ENCODE measurements at regions not wholly inside any gene's neighbourhood (a gene's known extent, or its start where the extent isn't known, plus 50 kb on each side); places are given as distances from the start of the nearest gene placed in this dataset.

- no peaks in the 10 kb centered on the region for H3K27me3 ChIP-seq (replicated peaks; ENCODE audit: insufficient read depth)
- H3K4me2 ChIP-seq (ENCODE audit: unreplicated experiment) = no peak overlapping the region
- H3F3A ChIP-seq (ENCODE audit: insufficient read depth) = no peaks in the 10 kb centered on the region
- H3K9me2 ChIP-seq (ENCODE audit: insufficient read depth) = no peaks in the 10 kb centered on the region
- TF ChIP-seq EZH2phosphoT487 (IDR thresholded peaks at IDR 0.05; ENCODE audit: insufficient read depth, low read depth) (no peak), EZH2 (IDR thresholded peaks at IDR 0.05; ENCODE audit: insufficient read depth, poor library complexity, severe bottlenecking) (no peak)
- whole genome bisulfite sequencing, 2 experiments (ENCODE audit: low coverage in 1 of 2, low lambda C conversion rate in 2 of 2, missing lambda C conversion rate in 2 of 2) = 25 to 32% methylated on average over 8 of the region's 8 CpGs
- in situ Hi-C loops (cut with MboI) = no loop called here
- no peak overlapping the region for H2AFZ ChIP-seq
- no peaks in the 10 kb centered on the region for H4K20me1 ChIP-seq (ENCODE audit: insufficient read depth)
- no peaks in the 10 kb centered on the region for H3K9me3 ChIP-seq (ENCODE audit: low read depth)
- no peak overlapping the region for H3K9ac ChIP-seq
- no peak overlapping the region for H3K4me3 ChIP-seq
- no peaks in the 10 kb centered on the region for H3K79me2 ChIP-seq (ENCODE audit: insufficient read depth)
- H3K4me1 ChIP-seq (ENCODE audit: insufficient read depth) = no peaks in the 10 kb centered on the region
- H3K27ac ChIP-seq = no peak overlapping the region
- H3K36me3 ChIP-seq (ENCODE audit: low read depth) = no peaks in the 10 kb centered on the region
- no peak for DNase-seq
Observed at GRCh38 chr10:123462246-123462645, 203.9 kb upstream of the GPR26 start.

- Histone ChIP-seq H3K9ac (no peak overlapping the region), H3K9me3 (ENCODE audit: low read depth) (no peaks in the 10 kb centered on the region), H3K4me1 (ENCODE audit: insufficient read depth) (no peaks in the 10 kb centered on the region), H3K36me3 (ENCODE audit: low read depth) (no peaks in the 10 kb centered on the region), H3K79me2 (ENCODE audit: insufficient read depth) (no peaks in the 10 kb centered on the region), H4K20me1 (ENCODE audit: insufficient read depth) (no peaks in the 10 kb centered on the region), H3K4me2 (ENCODE audit: unreplicated experiment) (no peak overlapping the region), H3K27ac (no peak overlapping the region), H3F3A (ENCODE audit: insufficient read depth) (no peaks in the 10 kb centered on the region), H3K9me2 (ENCODE audit: insufficient read depth) (no peaks in the 10 kb centered on the region), H3K4me3 (no peak overlapping the region), H3K27me3 (replicated peaks; ENCODE audit: insufficient read depth) (no peaks in the 10 kb centered on the region), H2AFZ (no peak overlapping the region)
- in situ Hi-C loops (cut with MboI) = no loop called here
- 46 to 48% methylated on average over 4 of the region's 4 CpGs for WGBS, 2 experiments (ENCODE audit: low coverage in 1 of 2, low lambda C conversion rate in 2 of 2, missing lambda C conversion rate in 2 of 2)
- no peak for DNase-seq
- no peak for TF ChIP-seq EZH2 (IDR thresholded peaks at IDR 0.05; ENCODE audit: insufficient read depth, poor library complexity, severe bottlenecking)
- TF ChIP-seq EZH2phosphoT487 (IDR thresholded peaks at IDR 0.05; ENCODE audit: insufficient read depth, low read depth) = no peak
Observed at GRCh38 chr10:123462756-123463155, 203.4 kb upstream of the GPR26 start.

GRCh38 chr10:123463181-123463580 is 203.0 kb upstream of the GPR26 start:
- no peak for DNase-seq
- Histone ChIP-seq H3K4me1 (ENCODE audit: insufficient read depth) (no peaks in the 10 kb centered on the region), H2AFZ (no peak overlapping the region), H3K9ac (no peak overlapping the region), H3K9me3 (ENCODE audit: low read depth) (no peaks in the 10 kb centered on the region), H4K20me1 (ENCODE audit: insufficient read depth) (no peaks in the 10 kb centered on the region), H3K27me3 (replicated peaks; ENCODE audit: insufficient read depth) (no peaks in the 10 kb centered on the region), H3K36me3 (ENCODE audit: low read depth) (no peaks in the 10 kb centered on the region), H3K27ac (no peak overlapping the region), H3K4me2 (ENCODE audit: unreplicated experiment) (no peak overlapping the region), H3K79me2 (ENCODE audit: insufficient read depth) (no peaks in the 10 kb centered on the region), H3K9me2 (ENCODE audit: insufficient read depth) (no peaks in the 10 kb centered on the region), H3K4me3 (no peak overlapping the region), H3F3A (ENCODE audit: insufficient read depth) (no peaks in the 10 kb centered on the region)
- TF ChIP-seq EZH2 (IDR thresholded peaks at IDR 0.05; ENCODE audit: insufficient read depth, poor library complexity, severe bottlenecking) (no peak), EZH2phosphoT487 (IDR thresholded peaks at IDR 0.05; ENCODE audit: insufficient read depth, low read depth) (no peak)
- 45 to 55% methylated on average over 3 of the region's 3 CpGs for WGBS, 2 experiments (ENCODE audit: low coverage in 1 of 2, low lambda C conversion rate in 2 of 2, missing lambda C conversion rate in 2 of 2)
- in situ Hi-C loops (cut with MboI) = no loop called here

- H3K27me3 ChIP-seq (replicated peaks; ENCODE audit: insufficient read depth) = no peaks in the 10 kb centered on the region
- no peak for TF ChIP-seq EZH2phosphoT487 (IDR thresholded peaks at IDR 0.05; ENCODE audit: insufficient read depth, low read depth)
- no peak for TF ChIP-seq EZH2 (IDR thresholded peaks at IDR 0.05; ENCODE audit: insufficient read depth, poor library complexity, severe bottlenecking)
- H4K20me1 ChIP-seq (ENCODE audit: insufficient read depth) = no peaks in the 10 kb centered on the region
- no peak overlapping the region for H3K9ac ChIP-seq
- no peak overlapping the region for H3K4me3 ChIP-seq
- 47 to 50% methylated on average over 10 of the region's 10 CpGs for WGBS, 2 experiments (ENCODE audit: low coverage in 1 of 2, low lambda C conversion rate in 2 of 2, missing lambda C conversion rate in 2 of 2)
- H3F3A ChIP-seq (ENCODE audit: insufficient read depth) = no peaks in the 10 kb centered on the region
- no peaks in the 10 kb centered on the region for H3K4me1 ChIP-seq (ENCODE audit: insufficient read depth)
- H3K27ac ChIP-seq = no peak overlapping the region
- no peak overlapping the region for H3K4me2 ChIP-seq (ENCODE audit: unreplicated experiment)
- in situ Hi-C loops (cut with MboI) = no loop called here
- no peaks in the 10 kb centered on the region for H3K9me3 ChIP-seq (ENCODE audit: low read depth)
- H3K79me2 ChIP-seq (ENCODE audit: insufficient read depth) = no peaks in the 10 kb centered on the region
- no peaks in the 10 kb centered on the region for H3K9me2 ChIP-seq (ENCODE audit: insufficient read depth)
- DNase-seq = no peak
- H3K36me3 ChIP-seq (ENCODE audit: low read depth) = no peaks in the 10 kb centered on the region
- H2AFZ ChIP-seq = no peak overlapping the region
Observed at GRCh38 chr10:123463698-123464097, 202.5 kb upstream of the GPR26 start.

Measured in GM23248 (cell line).